Mononuclear cell (primary cell): ENCODE measurements at regions not wholly inside any gene's neighbourhood (a gene's known extent, or its start where the extent isn't known, plus 50 kb on each side); places are given as distances from the start of the nearest gene placed in this dataset.
"Not testable (repeated sequence)": the region's sequence is repeated elsewhere in the genome, so short reads cannot be mapped to it uniquely, and the experiment has no call there.

Experiments used
- H3K27me3 ChIP-seq: 2 replicates; pipeline ENCODE4 v1.6.0; 2011; ENCODE audit warnings: low read length, control low read depth; ENCODE audit not compliant: insufficient read depth
- H3K4me1 ChIP-seq: 2 replicates; pipeline ENCODE4 v1.5.1; 2011; ENCODE audit warnings: mild to moderate bottlenecking, low read length, control low read depth; ENCODE audit not compliant: insufficient read depth
- H3K4me3 ChIP-seq: 2 replicates; pipeline ENCODE4 v1.5.1; 2011; ENCODE audit warnings: mild to moderate bottlenecking, low read length, moderate library complexity
- H3K9me3 ChIP-seq: 2 replicates; pipeline ENCODE4 v1.5.1; 2011; ENCODE audit warnings: low read depth, mild to moderate bottlenecking, control low read depth, low read length

DNA sequence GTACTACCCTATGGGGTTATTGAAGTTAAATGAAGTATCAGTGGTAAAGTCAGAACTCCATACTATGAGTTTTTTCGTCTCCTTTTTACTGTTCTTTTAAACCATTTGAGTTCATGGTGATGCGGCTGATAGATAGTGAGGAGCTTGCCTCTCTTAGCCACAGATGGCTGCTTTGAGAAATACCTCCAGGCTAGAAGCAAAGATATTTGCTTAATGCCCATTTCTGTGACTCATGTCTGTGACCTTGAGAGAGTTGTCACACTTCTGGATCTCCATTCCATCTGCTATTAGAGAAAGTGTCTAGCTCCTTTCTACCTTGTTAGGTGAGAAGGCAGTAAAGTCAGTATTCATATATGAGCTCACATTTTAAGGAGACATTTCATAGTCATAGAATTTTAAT is 89.5 kb upstream of the PLXNA2 start:
- Histone ChIP-seq H3K27me3 (no peaks in the 10 kb centered on the region), H3K9me3 (no peaks in the 10 kb centered on the region), H3K4me3 (no peak overlapping the region), H3K4me1 (no peaks in the 10 kb centered on the region)

DNA sequence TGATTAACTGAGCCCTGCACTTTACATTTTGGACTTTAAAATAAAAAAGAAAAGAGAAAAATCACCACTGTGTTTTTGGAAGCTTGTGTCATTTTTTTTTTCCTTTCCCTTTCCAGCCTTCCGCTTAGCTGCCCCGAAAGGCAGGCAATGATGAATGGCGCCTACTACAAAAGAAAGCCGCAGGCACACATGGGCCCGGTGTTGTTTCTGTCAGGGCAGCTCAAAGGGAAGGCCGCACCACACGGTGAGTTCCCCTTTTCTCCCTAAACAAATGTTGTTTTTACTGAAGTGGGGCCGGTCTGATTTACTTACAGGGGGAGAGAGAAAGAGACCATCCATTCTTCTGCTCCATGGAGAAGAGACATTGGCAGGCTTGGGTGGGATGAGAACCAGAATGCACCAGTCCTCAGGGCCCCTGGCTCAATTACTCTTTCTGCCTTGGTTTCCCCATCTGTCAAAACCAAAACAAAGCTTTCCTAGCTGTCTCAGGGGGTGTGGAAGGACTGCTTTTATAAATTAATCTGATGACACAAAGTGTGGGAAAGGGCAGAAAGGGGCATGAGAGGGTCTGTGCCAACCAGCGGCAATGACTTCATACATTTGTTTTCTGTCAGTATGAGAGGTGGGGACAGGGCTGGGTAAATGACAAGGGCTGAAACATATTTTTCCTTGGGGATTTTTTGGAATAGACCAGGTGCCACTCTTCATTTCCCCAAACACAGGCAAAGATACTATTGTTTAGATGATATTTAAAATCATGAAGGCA is 91.4 kb upstream of the PLXNA2 start:
- Histone ChIP-seq H3K9me3 (no peaks in the 10 kb centered on the region), H3K4me3 (no peak overlapping the region), H3K27me3 (no peaks in the 10 kb centered on the region), H3K4me1 (no peaks in the 10 kb centered on the region)

DNA sequence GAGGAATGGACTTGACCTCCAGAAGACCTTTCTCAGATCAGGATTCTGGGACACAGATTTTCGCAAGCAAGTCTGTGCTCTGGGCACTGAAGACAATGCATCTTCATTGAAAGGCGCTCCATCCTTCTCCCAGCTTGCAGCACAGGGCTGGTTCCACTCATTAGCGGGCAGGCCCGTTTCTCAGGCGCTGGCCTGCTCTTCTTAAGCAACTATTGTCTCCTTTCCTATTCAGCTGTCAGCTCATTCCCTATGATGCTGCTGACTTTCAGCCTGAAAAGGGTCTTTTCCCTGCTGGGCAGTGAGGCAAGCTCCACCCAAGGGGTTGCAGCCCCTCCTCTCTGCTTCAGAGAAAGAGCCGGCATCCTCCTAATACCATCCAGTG is 91.9 kb upstream of the PLXNA2 start:
- Histone ChIP-seq H3K27me3 (no peaks in the 10 kb centered on the region), H3K4me1 (no peaks in the 10 kb centered on the region), H3K9me3 (no peaks in the 10 kb centered on the region), H3K4me3 (no peak overlapping the region)

DNA sequence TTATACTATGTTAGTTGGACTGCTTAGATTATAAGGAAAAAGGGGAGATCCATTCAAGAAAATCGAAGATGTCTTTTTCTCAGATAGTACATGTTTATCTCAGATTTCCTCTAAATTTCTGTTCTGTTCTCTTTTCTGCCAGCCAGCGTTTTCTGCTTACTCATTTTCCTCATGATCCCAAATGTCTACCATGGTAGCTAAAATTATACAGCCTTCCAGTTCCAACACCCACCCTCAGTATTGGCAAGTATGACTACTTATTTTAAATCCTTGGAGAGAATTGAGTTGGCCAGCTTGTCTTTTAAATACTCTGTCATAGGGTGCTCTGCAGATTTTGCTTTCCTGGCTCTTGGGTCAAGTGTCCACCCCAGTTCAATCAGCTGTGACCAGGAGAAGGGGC is 95.7 kb upstream of the PLXNA2 start:
- no peaks in the 10 kb centered on the region for H3K4me1 ChIP-seq
- no peaks in the 10 kb centered on the region for H3K27me3 ChIP-seq
- H3K9me3 ChIP-seq: no peaks in the 10 kb centered on the region
- H3K4me3 ChIP-seq: no peak overlapping the region

DNA sequence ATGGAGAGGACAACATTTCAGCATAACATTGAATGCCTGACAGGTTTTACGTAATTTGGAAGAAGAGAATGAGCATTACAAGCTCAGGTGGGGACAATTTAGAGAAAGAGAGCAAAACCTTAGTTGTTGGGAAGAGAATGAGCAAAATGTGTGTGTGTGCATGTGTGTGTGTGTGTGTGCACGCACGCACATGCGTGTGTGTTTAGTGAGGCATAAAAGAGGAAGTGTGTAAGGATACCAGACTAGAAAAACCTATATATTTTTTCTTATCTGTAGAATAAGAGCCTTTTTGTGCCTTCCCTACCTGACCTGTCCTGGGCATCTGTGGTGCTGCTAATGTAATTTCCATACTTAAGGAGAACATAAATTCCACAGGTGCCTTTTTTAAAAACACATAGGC is 99.0 kb upstream of the PLXNA2 start:
- H3K4me1 ChIP-seq: no peaks in the 10 kb centered on the region
- no peaks in the 10 kb centered on the region for H3K27me3 ChIP-seq
- no peak overlapping the region for H3K4me3 ChIP-seq
- H3K9me3 ChIP-seq: no peaks in the 10 kb centered on the region

GRCh38 chr1:208344202-208344857 is 100.1 kb upstream of the PLXNA2 start:
- Histone ChIP-seq H3K4me1 (no peaks in the 10 kb centered on the region), H3K9me3 (no peaks in the 10 kb centered on the region), H3K27me3 (no peaks in the 10 kb centered on the region), H3K4me3 (no peak overlapping the region)

- H3K9me3 ChIP-seq: no peaks in the 10 kb centered on the region
Measured at GRCh38 chr1:208347191-208347590, 103.0 kb upstream of the PLXNA2 start.

DNA sequence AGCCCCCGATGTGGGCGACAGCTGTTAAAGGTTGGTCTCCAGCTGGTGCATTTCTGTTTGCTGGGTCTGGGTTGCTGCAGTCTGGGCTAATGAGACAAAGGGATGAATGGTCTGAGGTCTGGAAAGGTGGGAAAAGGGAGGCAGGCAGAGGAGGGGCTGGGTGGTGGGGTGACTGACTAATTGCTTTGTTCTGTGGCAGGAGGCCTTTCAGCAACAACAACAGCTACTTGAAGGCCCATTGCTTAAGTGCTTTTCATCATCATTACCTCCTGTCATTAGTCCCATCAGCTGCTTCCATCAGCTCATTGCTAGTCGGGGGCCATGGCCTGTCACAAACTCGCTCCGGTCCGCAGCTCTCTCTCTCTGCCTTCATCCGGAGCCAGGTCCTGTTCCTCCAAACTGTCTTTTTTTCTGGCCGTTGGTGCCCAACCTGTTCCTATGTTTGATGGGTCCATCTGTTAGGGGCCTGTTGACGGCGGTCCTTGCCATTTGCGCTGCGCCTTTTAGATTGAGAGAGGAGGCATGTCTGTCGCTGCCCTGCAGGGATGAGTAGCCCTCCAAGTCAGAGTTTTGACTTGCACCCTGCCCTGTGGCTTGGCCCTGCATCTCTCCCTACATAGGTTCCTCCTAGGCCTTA is 105.6 kb upstream of the PLXNA2 start:
- H3K9me3 ChIP-seq: no peaks in the 10 kb centered on the region
- no peaks in the 10 kb centered on the region for H3K27me3 ChIP-seq
- H3K4me1 ChIP-seq: no peaks in the 10 kb centered on the region
- H3K4me3 ChIP-seq: no peak overlapping the region

More at GRCh38 chr1:208347191-208347590, 103.0 kb upstream of the PLXNA2 start:
- H3K27me3 ChIP-seq: no peaks in the 10 kb centered on the region
- H3K4me3 ChIP-seq: no peak overlapping the region
- H3K4me1 ChIP-seq: no peaks in the 10 kb centered on the region

- no peaks in the 10 kb centered on the region for H3K9me3 ChIP-seq
- H3K4me3 ChIP-seq: no peak overlapping the region
- no peaks in the 10 kb centered on the region for H3K27me3 ChIP-seq
- no peaks in the 10 kb centered on the region for H3K4me1 ChIP-seq
Measured at GRCh38 chr1:208350815-208351214, 106.6 kb upstream of the PLXNA2 start.

DNA sequence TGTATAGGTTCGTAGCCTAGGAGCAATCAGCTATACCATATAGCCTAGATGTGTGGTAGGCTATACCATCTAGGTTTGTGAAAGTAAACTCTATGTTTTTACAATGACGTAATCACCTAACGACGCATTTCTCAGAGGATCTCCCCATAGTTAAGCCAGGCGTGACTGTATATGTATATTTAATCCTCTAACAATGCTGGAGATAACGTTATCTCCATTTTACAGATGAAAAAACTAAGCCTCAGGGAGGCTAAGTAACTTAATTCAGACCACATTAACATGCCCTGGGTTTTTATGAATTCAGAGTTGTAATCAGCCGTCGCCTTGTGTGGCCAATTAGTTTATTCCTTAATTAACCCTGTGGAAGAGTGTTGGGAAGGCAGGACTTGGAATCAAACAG is 107.7 kb upstream of the PLXNA2 start:
- no peaks in the 10 kb centered on the region for H3K27me3 ChIP-seq
- H3K9me3 ChIP-seq: no peaks in the 10 kb centered on the region
- no peak overlapping the region for H3K4me3 ChIP-seq
- no peaks in the 10 kb centered on the region for H3K4me1 ChIP-seq

- H3K27me3 ChIP-seq, H3K4me3 ChIP-seq, H3K4me1 ChIP-seq, H3K9me3 ChIP-seq: not testable (repeated sequence)
Measured at GRCh38 chr1:208353797-208354196, 109.6 kb upstream of the PLXNA2 start.

GRCh38 chr1:208357644-208358507 is 113.7 kb upstream of the PLXNA2 start:
- H3K4me3 ChIP-seq: no peak overlapping the region
- no peaks in the 10 kb centered on the region for H3K9me3 ChIP-seq
- H3K4me1 ChIP-seq: no peaks in the 10 kb centered on the region
- no peaks in the 10 kb centered on the region for H3K27me3 ChIP-seq

DNA sequence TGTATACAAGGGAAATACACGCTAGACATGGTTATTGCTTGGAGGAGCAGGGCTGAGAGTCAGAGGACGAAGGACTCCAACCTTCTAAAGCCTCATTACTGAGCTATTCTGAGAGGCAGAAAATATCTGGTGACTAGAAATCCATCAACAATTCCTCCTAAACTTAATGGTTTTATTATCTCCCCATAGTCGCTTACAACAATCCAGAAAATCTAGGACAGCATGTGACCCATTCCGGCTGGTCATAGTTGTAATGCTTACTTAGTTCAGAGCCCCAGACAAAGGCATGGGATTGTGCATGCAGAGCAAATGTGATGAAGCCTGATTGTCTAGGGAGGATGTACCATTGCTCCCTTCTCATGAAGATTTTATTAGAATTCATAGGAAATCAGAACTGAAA is 114.5 kb upstream of the PLXNA2 start:
- H3K4me1 ChIP-seq: no peaks in the 10 kb centered on the region
- H3K9me3 ChIP-seq: no peaks in the 10 kb centered on the region

GRCh38 chr1:208362011-208362410 is 117.8 kb upstream of the PLXNA2 start:
- H3K4me1 ChIP-seq: no peaks in the 10 kb centered on the region
- no peak overlapping the region for H3K4me3 ChIP-seq
- no peaks in the 10 kb centered on the region for H3K9me3 ChIP-seq
- H3K27me3 ChIP-seq: no peaks in the 10 kb centered on the region

More for the DNA sequence above, 114.5 kb upstream of the PLXNA2 start:
- Histone ChIP-seq H3K4me3 (no peak overlapping the region), H3K27me3 (no peaks in the 10 kb centered on the region)

DNA sequence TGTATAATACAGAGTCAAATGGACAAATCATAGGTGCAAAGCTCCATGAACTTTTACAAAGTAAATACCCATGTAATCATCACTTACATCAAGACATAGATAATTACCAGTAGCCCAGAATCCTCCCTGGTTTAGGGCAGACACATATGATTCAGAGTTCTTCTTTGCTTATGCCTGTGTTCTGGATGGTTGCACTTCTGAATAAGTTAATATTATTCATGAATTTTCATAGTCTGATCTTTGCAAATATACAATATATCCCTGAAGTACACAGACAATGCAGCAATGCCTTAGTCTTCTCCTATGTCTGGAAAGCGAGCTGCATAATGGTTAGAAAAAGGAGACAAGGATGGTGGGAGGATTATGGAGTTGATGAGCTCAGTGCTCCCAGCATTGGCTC is 122.4 kb upstream of the PLXNA2 start:
- H3K9me3 ChIP-seq: no peaks in the 10 kb centered on the region
- H3K4me1 ChIP-seq: no peaks in the 10 kb centered on the region
- no peaks in the 10 kb centered on the region for H3K27me3 ChIP-seq
- H3K4me3 ChIP-seq: no peak overlapping the region
